ENCODE measurements at regions not wholly inside any gene's neighbourhood (a gene's known extent, or its start where the extent isn't known, plus 50 kb on each side); places are given as distances from the start of the nearest gene placed in this dataset.
"Not testable (repeated sequence)": the region's sequence is repeated elsewhere in the genome, so short reads cannot be mapped to it uniquely, and the experiment has no call there.

- Histone ChIP-seq H3K79me2 (ENCODE audit: insufficient read depth, low read depth, low read length) (no peaks in the 10 kb centered on the region), H3K4me2 (ENCODE audit: low read length) (no peak overlapping the region), H2AFZ (ENCODE audit: low read length) (no peak overlapping the region), H3K36me3 (ENCODE audit: insufficient read depth, low read length) (no peaks in the 10 kb centered on the region), H3K9me3 (ENCODE audit: low read length) (no peaks in the 10 kb centered on the region), H4K20me1 (ENCODE audit: insufficient read depth, low read length) (no peaks in the 10 kb centered on the region), H3K4me3 (ENCODE audit: low read depth, low read length, poor library complexity, severe bottlenecking) (no peak overlapping the region), H3K9me2 (ENCODE audit: insufficient read depth, low read length) (no peaks in the 10 kb centered on the region), H3K4me1 (ENCODE audit: insufficient read depth, low read length, poor library complexity, severe bottlenecking) (no peaks in the 10 kb centered on the region), H3K27ac (ENCODE audit: low read depth, low read length, poor library complexity, severe bottlenecking) (no peak overlapping the region)
- BruUV-seq (replicated peaks), result no TSS peak
- no peak for DNase-seq (ENCODE audit: low spot score)
- ChIA-PET CTCF (ENCODE audit: unreplicated experiment) (no interaction called here), POLR2A (interaction anchor here (0.5 to 0.6 kb wide), 2 partner anchors 20 to 24 kb away, joined by 3 read pairs; no protein-coding TSS in a partner anchor)
- TF ChIP-seq EZH2phosphoT487 (IDR thresholded peaks at IDR 0.05; ENCODE audit: borderline replicate concordance, low read depth, low read length), result no peak
- TF ChIP-seq, protein P1, sequence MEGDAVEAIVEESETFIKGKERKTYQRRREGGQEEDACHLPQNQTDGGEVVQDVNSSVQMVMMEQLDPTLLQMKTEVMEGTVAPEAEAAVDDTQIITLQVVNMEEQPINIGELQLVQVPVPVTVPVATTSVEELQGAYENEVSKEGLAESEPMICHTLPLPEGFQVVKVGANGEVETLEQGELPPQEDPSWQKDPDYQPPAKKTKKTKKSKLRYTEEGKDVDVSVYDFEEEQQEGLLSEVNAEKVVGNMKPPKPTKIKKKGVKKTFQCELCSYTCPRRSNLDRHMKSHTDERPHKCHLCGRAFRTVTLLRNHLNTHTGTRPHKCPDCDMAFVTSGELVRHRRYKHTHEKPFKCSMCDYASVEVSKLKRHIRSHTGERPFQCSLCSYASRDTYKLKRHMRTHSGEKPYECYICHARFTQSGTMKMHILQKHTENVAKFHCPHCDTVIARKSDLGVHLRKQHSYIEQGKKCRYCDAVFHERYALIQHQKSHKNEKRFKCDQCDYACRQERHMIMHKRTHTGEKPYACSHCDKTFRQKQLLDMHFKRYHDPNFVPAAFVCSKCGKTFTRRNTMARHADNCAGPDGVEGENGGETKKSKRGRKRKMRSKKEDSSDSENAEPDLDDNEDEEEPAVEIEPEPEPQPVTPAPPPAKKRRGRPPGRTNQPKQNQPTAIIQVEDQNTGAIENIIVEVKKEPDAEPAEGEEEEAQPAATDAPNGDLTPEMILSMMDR (conservative IDR thresholded peaks at IDR 0.05; ENCODE audit: low read length), result no peak
- intact Hi-C loops (cut with micrococcal nuclease; ENCODE audit: unreplicated experiment), result no loop called here
These were observed 56.2 kb upstream of the NID2 start for GRCh38 chr14:52124791-52125684.

DNA sequence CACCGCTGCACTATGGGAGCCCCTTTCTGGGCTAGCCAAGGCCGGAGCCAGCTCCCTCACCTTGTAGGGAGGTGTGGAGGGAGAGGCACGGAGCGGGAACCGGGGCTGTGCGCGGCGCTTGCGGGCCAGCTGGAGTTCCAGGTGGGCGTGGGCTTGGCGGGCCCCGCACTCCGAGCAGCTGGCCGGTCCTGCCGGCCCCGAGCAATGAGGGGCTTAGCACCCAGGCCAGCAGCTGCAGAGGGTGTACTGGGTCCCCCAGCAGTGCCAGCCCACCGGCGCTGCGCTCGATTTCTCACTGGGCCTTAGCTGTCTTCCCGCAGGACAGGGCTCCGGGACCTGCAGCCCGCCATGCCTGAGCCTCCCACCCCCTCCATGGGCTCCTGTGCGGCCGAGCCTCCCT lies 53.3 kb upstream of the NID2 start:
- H3K79me2 ChIP-seq (ENCODE audit: insufficient read depth, low read depth, low read length); H3K27ac ChIP-seq (ENCODE audit: low read depth, low read length, poor library complexity, severe bottlenecking); intact Hi-C loops (cut with micrococcal nuclease; ENCODE audit: unreplicated experiment); BruUV-seq (replicated peaks); DNase-seq (ENCODE audit: low spot score); H3K36me3 ChIP-seq (ENCODE audit: insufficient read depth, low read length); H3K4me1 ChIP-seq (ENCODE audit: insufficient read depth, low read length, poor library complexity, severe bottlenecking); CTCF ChIA-PET (ENCODE audit: unreplicated experiment); H2AFZ ChIP-seq (ENCODE audit: low read length); H3K9me2 ChIP-seq (ENCODE audit: insufficient read depth, low read length); H3K4me2 ChIP-seq (ENCODE audit: low read length); H3K4me3 ChIP-seq (ENCODE audit: low read depth, low read length, poor library complexity, severe bottlenecking); H3K9me3 ChIP-seq (ENCODE audit: low read length); H4K20me1 ChIP-seq (ENCODE audit: insufficient read depth, low read length): not testable (repeated sequence)
- POLR2A ChIA-PET, result interaction anchor here (0.6 kb wide), 1 partner anchor 1762 kb away, joined by 3 read pairs; no protein-coding TSS in a partner anchor

- H3K4me2 ChIP-seq (ENCODE audit: low read length), result no peak overlapping the region
- TF ChIP-seq EZH2phosphoT487 (IDR thresholded peaks at IDR 0.05; ENCODE audit: borderline replicate concordance, low read depth, low read length), result no peak
- TF ChIP-seq, protein P1 (conservative IDR thresholded peaks at IDR 0.05; ENCODE audit: low read length), result no peak
- no peaks in the 10 kb centered on the region for H3K9me2 ChIP-seq (ENCODE audit: insufficient read depth, low read length)
- no peaks in the 10 kb centered on the region for H3K36me3 ChIP-seq (ENCODE audit: insufficient read depth, low read length)
- no peaks in the 10 kb centered on the region for H4K20me1 ChIP-seq (ENCODE audit: insufficient read depth, low read length)
- BruUV-seq (replicated peaks), result no TSS peak
- H3K9me3 ChIP-seq (ENCODE audit: low read length), result no peaks in the 10 kb centered on the region
- no peaks in the 10 kb centered on the region for H3K79me2 ChIP-seq (ENCODE audit: insufficient read depth, low read depth, low read length)
- POLR2A ChIA-PET, result no interaction called here
- H3K4me1 ChIP-seq (ENCODE audit: insufficient read depth, low read length, poor library complexity, severe bottlenecking), result no peaks in the 10 kb centered on the region
- CTCF ChIA-PET (ENCODE audit: unreplicated experiment), result no interaction called here
- intact Hi-C loops (cut with micrococcal nuclease; ENCODE audit: unreplicated experiment), result no loop called here
- DNase-seq (ENCODE audit: low spot score), result no peak
- no peak overlapping the region for H3K4me3 ChIP-seq (ENCODE audit: low read depth, low read length, poor library complexity, severe bottlenecking)
- H2AFZ ChIP-seq (ENCODE audit: low read length), result no peak overlapping the region
- no peak overlapping the region for H3K27ac ChIP-seq (ENCODE audit: low read depth, low read length, poor library complexity, severe bottlenecking)
These were observed 52.6 kb upstream of the NID2 start for GRCh38 chr14:52121441-52121840.
